HG03175 (cell line): ENCODE measurements at regions not wholly inside any gene's neighbourhood (a gene's known extent, or its start where the extent isn't known, plus 50 kb on each side); places are given as distances from the start of the nearest gene placed in this dataset.

ENCODE experiments used
- ATAC-seq: cut with Tn5 transposase; IDR thresholded peaks from one replicate; pipeline ENCODE4 v1.9.1; 2021; ENCODE audit warnings: mild to moderate bottlenecking, moderate library complexity; ENCODE audit not compliant: unreplicated experiment

- no peak for ATAC-seq
These were observed 63.7 kb upstream of the EPS8L3 start for GRCh38 chr1:109827466-109827865.

DNA sequence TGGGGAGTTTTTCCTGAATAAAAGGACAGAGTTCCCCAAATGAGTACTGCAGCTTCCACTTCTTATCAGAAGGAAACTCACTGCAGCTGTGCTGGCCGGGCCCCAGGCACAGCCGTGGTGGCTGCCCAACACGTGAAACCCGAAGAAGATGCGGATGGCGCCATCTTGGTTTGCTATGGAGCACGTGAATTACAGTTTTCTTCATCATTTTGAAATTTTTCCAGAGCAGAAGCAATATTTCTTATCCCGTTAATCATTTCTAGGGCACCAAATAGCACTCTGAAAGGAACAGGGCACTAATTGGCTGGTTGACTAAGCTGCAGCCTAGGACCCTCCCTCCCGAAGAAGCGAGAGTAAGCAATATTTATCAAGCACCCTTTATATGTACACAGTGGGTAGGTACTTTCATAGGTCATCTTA lies 63.2 kb upstream of the EPS8L3 start:
- no peak for ATAC-seq

GRCh38 chr1:109826446-109826845 lies 62.7 kb upstream of the EPS8L3 start:
- no peak for ATAC-seq

- ATAC-seq, result no peak
These were observed 60.8 kb upstream of the EPS8L3 start for GRCh38 chr1:109824349-109825115.

GRCh38 chr1:109823543-109824348 lies 60.0 kb upstream of the EPS8L3 start:
- ATAC-seq, result no peak

- ATAC-seq, result no peak
These were observed 59.2 kb upstream of the EPS8L3 start for GRCh38 chr1:109822749-109823542.

DNA sequence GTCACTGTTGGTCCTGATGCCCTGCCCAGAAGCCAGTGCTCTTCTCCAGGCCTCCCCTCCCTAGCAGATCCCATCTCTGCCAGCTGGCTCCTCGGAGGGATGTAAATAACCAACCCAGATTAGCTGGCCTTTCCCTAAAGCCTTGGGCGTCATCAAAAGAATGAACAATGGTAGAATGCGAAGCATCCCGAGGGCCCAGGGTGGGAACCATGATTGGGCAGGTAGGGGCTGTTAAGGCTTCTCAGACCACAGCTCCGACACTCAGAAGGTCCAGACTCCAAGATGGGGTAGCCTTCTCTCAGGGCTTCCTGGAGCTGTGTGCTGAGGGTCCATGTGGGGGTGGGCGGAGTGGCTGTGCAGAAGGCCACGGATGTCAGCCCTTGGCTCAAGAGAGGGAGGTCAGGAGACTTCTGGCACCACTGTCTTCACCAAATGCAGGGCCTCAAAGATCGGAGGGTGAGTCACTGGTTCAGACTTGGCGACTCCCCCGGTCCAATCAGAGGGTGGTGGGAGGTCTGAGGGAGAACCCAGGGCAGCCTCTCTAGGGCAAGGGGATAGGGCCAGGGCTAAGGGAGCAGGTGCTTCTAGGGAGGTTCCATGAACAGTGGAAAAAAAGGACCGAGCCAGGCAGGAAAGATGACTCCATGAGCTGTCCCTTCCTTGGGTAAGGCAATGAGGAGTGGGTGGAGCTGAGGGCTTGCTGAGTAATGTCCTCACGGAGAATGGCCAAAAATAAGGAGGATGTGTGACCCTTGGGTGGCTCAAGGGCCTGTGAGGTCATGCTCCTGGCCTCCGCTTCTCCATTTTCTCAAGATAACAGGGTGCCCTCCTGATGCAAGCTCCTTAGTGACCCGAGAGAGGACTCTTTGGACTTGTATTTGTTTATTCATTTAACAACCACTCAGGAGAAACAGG lies 58.4 kb upstream of the EPS8L3 start:
- no peak for ATAC-seq

DNA sequence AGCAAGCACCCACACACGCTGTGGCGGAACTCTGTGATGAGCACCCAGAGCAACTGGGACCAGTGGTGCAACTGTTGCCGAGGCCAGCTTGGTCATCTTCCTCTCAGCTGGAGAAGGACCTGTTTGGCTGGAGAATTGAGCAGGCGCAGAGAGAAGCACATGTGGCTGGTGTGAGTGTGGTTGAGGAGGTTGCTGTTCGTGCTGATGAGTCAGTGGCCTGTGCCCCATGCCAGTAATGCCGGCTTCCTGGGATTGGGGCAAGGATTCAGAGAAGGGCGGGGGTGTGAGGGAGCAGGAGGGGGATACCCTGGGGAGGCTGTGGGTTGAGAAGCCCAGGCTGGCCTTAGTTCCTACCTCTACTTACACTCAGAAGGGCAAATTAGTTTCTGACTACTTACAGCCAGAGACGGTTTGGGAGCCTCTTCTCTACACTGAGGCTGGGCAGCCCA lies 57.5 kb upstream of the EPS8L3 start:
- no peak for ATAC-seq

DNA sequence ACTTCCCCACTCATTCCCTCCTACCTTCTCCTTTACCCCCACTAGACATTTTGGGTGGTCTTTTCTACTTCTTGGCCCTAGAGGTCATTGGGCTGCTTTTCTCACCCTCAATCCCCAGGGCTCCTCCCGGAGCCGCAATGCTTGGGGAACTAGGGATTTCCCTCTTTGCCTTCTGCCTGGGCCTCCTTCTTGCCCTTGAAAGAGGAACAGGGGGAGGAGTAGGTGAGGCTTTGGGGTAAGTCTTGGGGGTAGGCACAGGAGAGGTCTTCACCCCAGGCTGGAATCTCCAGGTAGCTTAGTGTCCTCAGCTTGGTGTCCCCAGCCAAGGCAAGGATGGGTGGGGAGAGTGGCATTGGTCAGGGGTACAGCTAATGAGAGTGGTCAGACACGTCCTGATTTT lies 56.2 kb upstream of the EPS8L3 start:
- no peak for ATAC-seq

DNA sequence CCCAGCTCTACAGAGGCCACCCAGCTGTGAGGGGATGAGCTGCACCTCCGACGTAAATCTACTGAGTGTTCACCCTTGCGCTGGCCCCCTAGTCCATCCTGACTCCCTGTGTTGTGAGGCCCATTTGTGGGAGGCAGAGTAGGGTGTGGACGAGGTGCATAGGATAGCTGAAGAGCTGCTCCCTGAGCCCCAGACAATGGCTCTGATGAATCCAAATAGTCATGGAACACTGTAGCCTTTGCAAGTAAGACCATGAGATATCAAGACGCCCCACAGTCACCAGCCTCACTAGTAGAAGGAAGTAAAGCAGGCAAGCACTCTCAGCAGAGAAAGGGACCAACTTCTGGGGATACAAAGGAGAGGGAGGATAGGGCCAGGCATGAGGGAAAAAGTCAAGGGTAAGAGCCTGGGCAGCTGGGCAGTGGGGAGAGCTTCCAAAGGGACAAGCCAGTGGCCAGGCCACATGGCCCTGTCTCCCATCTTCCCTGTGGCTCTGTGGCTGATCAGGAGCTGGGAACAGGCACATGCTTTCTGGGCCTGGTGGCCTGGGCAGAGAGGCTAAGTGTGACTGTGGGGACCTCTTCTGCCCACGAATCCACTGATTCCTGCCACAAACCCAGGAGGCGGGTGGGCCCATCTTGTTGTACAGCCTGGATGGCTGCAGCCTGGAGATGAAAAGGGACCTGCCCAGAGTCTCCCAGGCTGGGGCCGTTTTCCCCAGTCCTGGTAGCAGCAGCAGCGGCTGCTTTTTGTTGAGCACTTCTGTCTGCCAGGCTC lies 55.5 kb upstream of the EPS8L3 start:
- ATAC-seq, result no peak

GRCh38 chr1:109818271-109818987 lies 54.7 kb upstream of the EPS8L3 start:
- no peak for ATAC-seq

GRCh38 chr1:109817881-109818270 lies 54.2 kb upstream of the EPS8L3 start:
- ATAC-seq, result no peak

DNA sequence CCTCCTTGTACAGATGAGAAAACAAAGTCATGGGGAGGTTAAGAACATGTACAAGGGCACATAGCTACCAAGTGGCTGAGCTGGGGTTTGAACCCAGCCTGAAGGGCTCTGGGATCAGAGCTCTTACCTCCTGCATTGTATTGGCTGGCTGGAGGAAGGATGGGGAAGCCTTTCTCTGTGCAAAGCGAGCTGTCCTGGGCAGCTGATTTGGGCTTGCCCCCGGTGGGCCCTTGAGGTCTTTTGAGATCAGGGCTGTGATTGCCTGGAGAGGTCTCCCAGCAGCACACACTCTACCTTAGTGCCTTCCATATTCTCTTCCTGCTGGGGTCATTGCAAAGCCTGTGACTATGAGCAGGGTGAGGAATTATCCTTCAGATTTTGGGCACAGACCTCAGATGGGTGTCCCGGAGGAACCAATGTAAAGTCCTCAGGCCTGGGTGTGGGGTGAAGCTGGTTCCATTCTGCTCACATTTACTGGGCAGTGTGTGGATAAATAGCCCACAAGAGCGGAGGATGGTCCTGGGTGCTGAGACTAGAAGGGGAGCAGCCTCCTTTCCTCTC lies 53.3 kb upstream of the EPS8L3 start:
- ATAC-seq, result no peak

GRCh38 chr1:109816175-109816811 lies 52.6 kb upstream of the EPS8L3 start:
- peak; percentile 88 for ATAC-seq

- no peak for ATAC-seq
These were observed 52.1 kb upstream of the EPS8L3 start for GRCh38 chr1:109815809-109816174.

- no peak for ATAC-seq
These were observed 51.5 kb upstream of the EPS8L3 start for GRCh38 chr1:109814993-109815786.

- ATAC-seq, result no peak
These were observed 50.5 kb upstream of the EPS8L3 start for GRCh38 chr1:109814223-109814622.
